ENCODE measurements at regions not wholly inside any gene's neighbourhood (a gene's known extent, or its start where the extent isn't known, plus 50 kb on each side); places are given as distances from the start of the nearest gene placed in this dataset.

DNA sequence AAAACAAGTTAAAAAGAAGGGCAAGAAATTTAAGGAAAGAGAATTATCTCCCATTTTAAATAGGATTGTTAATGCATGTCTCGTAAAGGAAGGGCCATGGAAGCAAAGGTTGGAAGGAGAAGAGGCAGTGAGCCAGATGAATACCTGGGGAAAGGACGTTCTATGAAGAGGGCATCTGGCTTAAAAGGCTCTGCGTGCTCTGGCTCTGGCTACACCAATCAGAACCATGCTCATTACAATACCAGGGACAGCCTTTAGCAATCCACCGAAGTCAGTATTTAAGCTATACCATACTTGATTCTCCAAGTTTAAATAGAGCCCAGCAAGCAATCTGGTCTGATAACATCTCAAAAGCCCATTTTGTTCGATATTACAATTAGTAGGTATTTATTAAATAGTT lies 58.5 kb upstream of the C1orf87 start:
- no peak for DNase-seq

DNA sequence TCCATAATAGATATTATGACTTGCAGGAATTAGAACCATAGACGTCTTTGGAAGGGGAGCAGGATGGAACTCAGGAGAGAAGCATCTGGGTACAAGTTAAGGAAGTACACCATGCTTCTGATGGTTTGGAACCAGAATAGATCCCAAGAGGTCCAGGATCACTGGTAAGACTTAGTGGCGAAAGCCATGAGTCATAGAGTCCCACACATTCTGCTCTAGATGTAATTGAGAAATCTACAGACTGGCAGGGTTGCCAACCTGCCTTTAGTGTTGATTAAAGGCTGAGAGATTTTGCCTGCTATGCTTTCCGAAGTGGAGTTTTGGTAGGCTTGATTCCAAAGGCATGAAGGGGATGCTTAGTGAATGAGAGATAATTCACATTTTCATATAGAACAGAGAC lies 57.1 kb upstream of the C1orf87 start:
- DNase-seq: no peak

DNA sequence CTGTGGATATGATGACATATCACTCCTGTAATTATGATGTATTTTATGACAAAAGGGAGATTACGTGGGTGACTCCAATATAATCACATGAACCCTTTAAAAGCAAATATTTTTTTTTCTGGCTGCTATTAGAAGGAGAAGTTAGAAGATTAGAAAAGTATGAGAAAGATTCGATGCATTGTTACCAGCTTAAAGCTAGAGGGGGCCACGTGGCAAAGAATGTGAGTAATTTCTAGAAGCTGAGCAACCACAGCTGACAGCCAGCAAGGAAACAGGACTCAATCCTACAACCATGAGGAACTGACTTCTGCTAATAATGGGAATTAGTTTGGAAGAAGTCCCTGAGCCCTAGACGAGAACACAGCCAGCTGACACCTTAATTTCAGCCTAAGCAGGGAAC lies 56.3 kb upstream of the C1orf87 start:
- no peak for DNase-seq

DNA sequence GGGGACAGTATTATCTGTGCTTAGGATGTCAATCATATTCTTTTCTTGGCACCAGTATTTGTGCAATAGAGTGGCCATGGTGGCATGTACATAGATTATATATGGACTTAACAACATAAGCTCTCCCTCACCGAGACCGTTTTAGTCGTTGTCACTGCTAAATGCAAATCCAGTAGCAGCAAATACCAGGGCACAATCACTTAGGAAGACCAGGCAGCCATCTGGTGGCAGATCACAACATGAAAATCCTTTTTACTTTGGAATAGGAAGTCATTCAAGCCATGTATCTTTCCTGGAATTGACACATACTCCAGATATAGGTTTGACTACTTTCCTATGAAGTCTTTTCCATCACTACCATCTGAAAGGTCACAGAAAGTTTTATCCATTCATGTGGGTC lies 53.2 kb upstream of the C1orf87 start:
- no peak for DNase-seq

Measured in right lung (tissue), 2 donors.